ENCODE measurements at regions not wholly inside any gene's neighbourhood (a gene's known extent, or its start where the extent isn't known, plus 50 kb on each side); places are given as distances from the start of the nearest gene placed in this dataset.

- no peaks in the 10 kb centered on the region for H3K4me1 ChIP-seq
Observed at GRCh38 chr3:89876116-89876515, 768.7 kb downstream of the EPHA3 start.

GRCh38 chr3:89877230-89877629, 769.8 kb downstream of the EPHA3 start:
- TF ChIP-seq CTCF (IDR thresholded peaks at IDR 0.05): no peak
- TF ChIP-seq POLR2AphosphoS5 (IDR thresholded peaks at IDR 0.05): no peak
- TF ChIP-seq EP300 (IDR thresholded peaks at IDR 0.05): no peak
- TF ChIP-seq POLR2A (IDR thresholded peaks at IDR 0.05): no peak
- Histone ChIP-seq H3K4me1 (no peaks in the 10 kb centered on the region), H3K4me3 (no peak overlapping the region), H3K36me3 (no peaks in the 10 kb centered on the region), H3K9me3 (no peaks in the 10 kb centered on the region), H3K27me3 (no peaks in the 10 kb centered on the region), H3K27ac (no peak overlapping the region)
- DNase-seq (no peak), ATAC-seq (ENCODE audit: low FRiP score in 2 of 2) (peak in 1 of 2 donors; percentile 37)
- WGBS, 2 donors: 91 to 100% methylated on average over 1 of the region's 2 CpGs

More at GRCh38 chr3:89876116-89876515, 768.7 kb downstream of the EPHA3 start:
- DNase-seq: no peak
- WGBS, 2 donors: 95% methylated on average over 3 of the region's 3 CpGs
- Histone ChIP-seq H3K27ac (no peak overlapping the region), H3K4me3 (no peak overlapping the region), H3K36me3 (no peaks in the 10 kb centered on the region), H3K27me3 (no peaks in the 10 kb centered on the region), H3K9me3 (no peaks in the 10 kb centered on the region)
- TF ChIP-seq EP300 (IDR thresholded peaks at IDR 0.05): no peak
- no peak for TF ChIP-seq CTCF (IDR thresholded peaks at IDR 0.05)
- TF ChIP-seq POLR2A (IDR thresholded peaks at IDR 0.05): no peak
- no peak for TF ChIP-seq POLR2AphosphoS5 (IDR thresholded peaks at IDR 0.05)
- peak in 1 of 2 donors; percentile 14 for ATAC-seq (ENCODE audit: low FRiP score in 2 of 2)

- no peak for TF ChIP-seq CTCF (IDR thresholded peaks at IDR 0.05)
- TF ChIP-seq POLR2AphosphoS5 (IDR thresholded peaks at IDR 0.05): no peak
- no peak for TF ChIP-seq POLR2A (IDR thresholded peaks at IDR 0.05)
- no peak for TF ChIP-seq EP300 (IDR thresholded peaks at IDR 0.05)
- Histone ChIP-seq H3K27me3 (no peaks in the 10 kb centered on the region), H3K4me1 (no peaks in the 10 kb centered on the region), H3K4me3 (no peak overlapping the region), H3K27ac (no peak overlapping the region), H3K36me3 (no peaks in the 10 kb centered on the region), H3K9me3 (peaks cover 0 to 4% (median 0%) of the 10 kb centered on the region in 4 donors)
- ATAC-seq (ENCODE audit: low FRiP score in 2 of 2): no peak
- DNase-seq: no peak
Observed at GRCh38 chr3:89889386-89889785, 782.0 kb downstream of the EPHA3 start.

- Histone ChIP-seq H3K27ac (no peak overlapping the region), H3K9me3 (peaks cover 0 to 6% (median 0%) of the 10 kb centered on the region in 4 donors), H3K4me1 (no peaks in the 10 kb centered on the region), H3K36me3 (no peaks in the 10 kb centered on the region), H3K4me3 (no peak overlapping the region), H3K27me3 (no peaks in the 10 kb centered on the region)
- TF ChIP-seq CTCF (IDR thresholded peaks at IDR 0.05): no peak
- TF ChIP-seq POLR2AphosphoS5 (IDR thresholded peaks at IDR 0.05): no peak
- no peak for TF ChIP-seq POLR2A (IDR thresholded peaks at IDR 0.05)
- no peak for TF ChIP-seq EP300 (IDR thresholded peaks at IDR 0.05)
- ATAC-seq (ENCODE audit: low FRiP score in 2 of 2): no peak
- DNase-seq: no peak
Observed at GRCh38 chr3:89908711-89909213, 801.3 kb downstream of the EPHA3 start.

GRCh38 chr3:89912031-89912430, 804.6 kb downstream of the EPHA3 start:
- DNase-seq: no peak
- Histone ChIP-seq H3K4me3 (no peak overlapping the region), H3K36me3 (no peaks in the 10 kb centered on the region), H3K27me3 (no peaks in the 10 kb centered on the region), H3K27ac (no peak overlapping the region), H3K4me1 (no peaks in the 10 kb centered on the region), H3K9me3 (peaks cover 0 to 3% (median 0%) of the 10 kb centered on the region in 4 donors)
- no peak for TF ChIP-seq POLR2A (IDR thresholded peaks at IDR 0.05)
- no peak for TF ChIP-seq CTCF (IDR thresholded peaks at IDR 0.05)
- no peak for TF ChIP-seq POLR2AphosphoS5 (IDR thresholded peaks at IDR 0.05)
- TF ChIP-seq EP300 (IDR thresholded peaks at IDR 0.05): no peak
- ATAC-seq (ENCODE audit: low FRiP score in 2 of 2): no peak
- 77 to 86% methylated on average over 6 of the region's 6 CpGs for WGBS, 2 donors
